HCT116 (cell line): ENCODE measurements at regions not wholly inside any gene's neighbourhood (a gene's known extent, or its start where the extent isn't known, plus 50 kb on each side); places are given as distances from the start of the nearest gene placed in this dataset.

Source experiments
- ATAC-seq: fragments of 200-7000 bp; cut with Tn5 transposase; 2 replicates; pipeline ENCODE4 v1.9.1; 2020; ENCODE audit warnings: mild to moderate bottlenecking, moderate library complexity
- BruUV-seq: library from RNA; stranded (reverse); fragments of 400-500 nt; replicated peaks from 2 replicates; lab custom pipeline; 2021; lab: Mats Ljungman, UMichigan
- CTCF ChIA-PET: fragments of 300-600 bp; sonication (Branson Sonifier 250); formaldehyde crosslinking; loops from one replicate; lab custom pipeline; 2021; ENCODE audit warnings: antibody characterized with exemption; lab: Charles Lee
- POLR2A ChIA-PET: fragments of 300-600, 350-600 bp; sonication (Branson Sonifier 250); formaldehyde crosslinking; loops from one replicate; lab custom pipeline; 2021; ENCODE audit warnings: antibody characterized with exemption; lab: Charles Lee
- RAD21 ChIA-PET, 2 experiments: fragments of 300-600 bp; sonication (Branson Sonifier 250); formaldehyde crosslinking; loops; one replicate each; lab custom pipeline; 2023; ENCODE audit warnings: low total read pairs in 2 of 2; ENCODE audit not compliant: uncharacterized antibody in 2 of 2, unreplicated experiment in 2 of 2, low non-redundant PET in 1 of 2; lab: Charles Lee
- DNase-seq: peaks from one replicate; pipeline ENCODE4 v3.0.0-alpha.2; 2010; ENCODE audit warnings: low read depth, low spot score
- H2AFZ ChIP-seq: fragments of 200-600 bp; shearing (Covaris generic), sonication (generic); 2 replicates; pipeline ENCODE4 v1.6.1; 2017; ENCODE audit warnings: low read depth, mixed run types, mixed read lengths, antibody characterized with exemption, low read length; ENCODE audit not compliant: poor library complexity, severe bottlenecking
- H3K27ac ChIP-seq: 2 replicates; pipeline ENCODE4 v1.5.1; 2012; ENCODE audit warnings: low read depth, low read length
- H3K27me3 ChIP-seq: fragments of 200-600 bp; sonication (generic); 2 replicates; pipeline ENCODE4 v1.6.1; 2016; ENCODE audit warnings: mixed run types, low read length, mixed read lengths; ENCODE audit not compliant: insufficient read depth
- H3K36me3 ChIP-seq, 2 experiments: fragments of 200-500 bp in 1 of 2; fragments of 200-600 bp in 1 of 2; sonication (Bioruptor generic) in 1 of 2; sonication (generic) in 1 of 2; 2 replicates each; pipeline versions ENCODE4 v1.5.1 to v1.6.1; 2014 to 2016; ENCODE audit warnings: low read length in 2 of 2, inconsistent platforms in 1 of 2, mixed read lengths in 1 of 2, mixed run types in 1 of 2; ENCODE audit not compliant: insufficient read depth in 2 of 2, control insufficient read depth in 1 of 2
- H3K4me1 ChIP-seq, 2 experiments: fragments of 200-600 bp in 1 of 2; sonication (generic) in 1 of 2; 2 replicates each; pipeline versions ENCODE4 v1.5.1 to v1.6.1; 2012 to 2017; ENCODE audit warnings: low read length in 2 of 2, inconsistent platforms in 1 of 2, mild to moderate bottlenecking in 1 of 2, mixed read lengths in 1 of 2, mixed run types in 1 of 2, moderate library complexity in 1 of 2; ENCODE audit not compliant: insufficient read depth in 2 of 2, control insufficient read depth in 1 of 2
- H3K4me2 ChIP-seq: fragments of 200-600 bp; sonication (generic); 2 replicates; pipeline ENCODE4 v1.6.1; 2017; ENCODE audit warnings: mixed run types, low read length, mixed read lengths
- H3K4me3 ChIP-seq, 2 experiments: fragments of 200-600 bp in 1 of 2; sonication (generic) in 1 of 2; replicated peaks in 1 of 2; 2 replicates each; pipeline ENCODE4 v1.5.1; 2011 to 2016; ENCODE audit warnings: low read length in 2 of 2, control low read depth in 1 of 2, low read depth in 1 of 2, mild to moderate bottlenecking in 1 of 2, mixed read lengths in 1 of 2, mixed run types in 1 of 2
- H3K79me2 ChIP-seq: fragments of 200-600 bp; sonication (generic); 2 replicates; pipeline ENCODE4 v1.6.1; 2017; ENCODE audit warnings: mild to moderate bottlenecking, mixed run types, low read length, moderate library complexity, mixed read lengths; ENCODE audit not compliant: insufficient read depth
- H3K9ac ChIP-seq: fragments of 200-600 bp; sonication (generic); 2 replicates; pipeline ENCODE4 v1.6.1; 2016; ENCODE audit warnings: low read length, mixed read lengths
- H3K9me2 ChIP-seq: fragments of 200-600 bp; sonication (generic), shearing (Covaris generic); 2 replicates; pipeline ENCODE4 v1.6.1; 2017; ENCODE audit warnings: mixed run types, mild to moderate bottlenecking, moderate library complexity; ENCODE audit not compliant: insufficient read depth
- H3K9me3 ChIP-seq, 2 experiments: fragments of 200-500 bp in 1 of 2; fragments of 200-600 bp in 1 of 2; sonication (Bioruptor generic) in 1 of 2; sonication (generic) in 1 of 2; 2 replicates each; pipeline ENCODE4 v1.6.1; 2014 to 2017; ENCODE audit warnings: low read length in 2 of 2, mixed read lengths in 2 of 2, inconsistent platforms in 1 of 2, low read depth in 1 of 2, mild to moderate bottlenecking in 1 of 2, mixed run types in 1 of 2, moderate library complexity in 1 of 2; ENCODE audit not compliant: control insufficient read depth in 1 of 2, insufficient read depth in 1 of 2
- H4K20me1 ChIP-seq: fragments of 200-600 bp; sonication (generic), shearing (Covaris generic); 2 replicates; pipeline ENCODE4 v1.6.1; 2017; ENCODE audit warnings: mixed run types, mild to moderate bottlenecking, moderate library complexity; ENCODE audit not compliant: insufficient read depth
- CBX3 ChIP-seq: IDR thresholded peaks from 2 replicates; pipeline ENCODE4 v1.6.1; 2012; ENCODE audit warnings: low read depth
- CTCF ChIP-seq, 3 experiments: fragments of 200-600 bp in 1 of 3; sonication (generic) in 1 of 3; IDR thresholded peaks in 2 of 3; conservative IDR thresholded peaks in 1 of 3; 2 replicates each; pipeline ENCODE4 v1.5.1; 2012 to 2017; ENCODE audit warnings: low read depth in 2 of 3, low read length in 2 of 3, antibody characterized with exemption in 1 of 3, borderline replicate concordance in 1 of 3, control low read depth in 1 of 3, mild to moderate bottlenecking in 1 of 3, mixed read lengths in 1 of 3, mixed run types in 1 of 3, moderate library complexity in 1 of 3; ENCODE audit not compliant: insufficient read depth in 1 of 3
- EGR1 ChIP-seq: IDR thresholded peaks from 2 replicates; pipeline ENCODE4 v1.6.1; 2012; ENCODE audit warnings: low read depth
- ELF1 ChIP-seq: IDR thresholded peaks from 2 replicates; pipeline ENCODE4 v1.6.1; 2012; ENCODE audit warnings: low read depth, borderline replicate concordance
- EZH2phosphoT487 ChIP-seq: fragments of 200-600 bp; IDR thresholded peaks from 2 replicates; pipeline ENCODE4 v1.6.1; 2018; ENCODE audit warnings: antibody characterized with exemption, borderline replicate concordance
- FOSL1 ChIP-seq: IDR thresholded peaks from 2 replicates; pipeline ENCODE4 v1.6.1; 2012; ENCODE audit warnings: low read depth
- POLR2A ChIP-seq: IDR thresholded peaks from 2 replicates; pipeline ENCODE4 v1.7.0; 2011; ENCODE audit warnings: borderline replicate concordance; ENCODE audit not compliant: insufficient read depth, insufficient read length; ENCODE audit errors: extremely low read depth
- POLR2AphosphoS5 ChIP-seq: IDR thresholded peaks from 2 replicates; pipeline ENCODE4 v1.6.1; 2011; ENCODE audit warnings: mild to moderate bottlenecking, low read depth, low read length, moderate library complexity
- RAD21 ChIP-seq: IDR thresholded peaks from 2 replicates; pipeline ENCODE4 v1.6.1; 2012; ENCODE audit warnings: low read depth, mild to moderate bottlenecking
- SIN3A ChIP-seq: IDR thresholded peaks from 2 replicates; pipeline ENCODE4 v1.6.1; 2012; ENCODE audit warnings: low read depth
- SP1 ChIP-seq: IDR thresholded peaks from 2 replicates; pipeline ENCODE4 v1.6.1; 2012; ENCODE audit warnings: low read depth
- TCF7L2 ChIP-seq: IDR thresholded peaks from 2 replicates; pipeline ENCODE4 v1.7.0; 2011; ENCODE audit warnings: borderline replicate concordance, inconsistent platforms; ENCODE audit not compliant: insufficient read depth, insufficient read length; ENCODE audit errors: extremely low read depth
- YY1 ChIP-seq: IDR thresholded peaks from 2 replicates; pipeline ENCODE4 v1.6.1; 2011; ENCODE audit warnings: low read length, low read depth, moderate library complexity, mild to moderate bottlenecking; ENCODE audit not compliant: insufficient replicate concordance; ENCODE audit errors: extremely low read depth
- intact Hi-C: fragments of 100-400 bp; cut with micrococcal nuclease; formaldehyde crosslinking; loops from 2 replicates; pipeline ENCODE4 v1.10.0; 2022

- H4K20me1 ChIP-seq: no peaks in the 10 kb centered on the region
- H3K9me3 ChIP-seq: peaks cover 13 to 24% of the 10 kb centered on the region in 2 experiments; a peak in 3 of 4 replicates
- H3K9me2 ChIP-seq: no peaks in the 10 kb centered on the region
- no peak overlapping the region for H3K27ac ChIP-seq
- DNase-seq (no peak), ATAC-seq (no peak)
- H3K27me3 ChIP-seq: no peaks in the 10 kb centered on the region
- no peak overlapping the region for H3K4me3 ChIP-seq
- no peak overlapping the region for H3K4me2 ChIP-seq
- H3K36me3 ChIP-seq: no peaks in the 10 kb centered on the region
- H3K4me1 ChIP-seq: no peaks in the 10 kb centered on the region
- TF ChIP-seq EGR1 (no peak), SIN3A (no peak)
- no peak overlapping the region for H2AFZ ChIP-seq
- H3K9ac ChIP-seq: no peak overlapping the region
- ChIA-PET POLR2A (no interaction called here), CTCF (no interaction called here), RAD21 (no interaction called here)
- no TSS peak for BruUV-seq
- intact Hi-C loops: no loop called here
- no peaks in the 10 kb centered on the region for H3K79me2 ChIP-seq
Measured at GRCh38 chr2:78876316-78876688, 149.2 kb upstream of the REG3G start.

- H3K4me3 ChIP-seq: no peak overlapping the region
- H3K27ac ChIP-seq: no peak overlapping the region
- H3K9me3 ChIP-seq: peaks cover 4 to 31% of the 10 kb centered on the region in 2 experiments; a peak in 2 of 4 replicates
- no peak for DNase-seq
- TF ChIP-seq ELF1 (no peak), CTCF (IDR thresholded peaks at IDR 0.05 in 2 of 3, conservative IDR thresholded peaks at IDR 0.05 in 1 of 3; ENCODE audit: borderline replicate concordance in 1 of 3, insufficient read depth in 1 of 3, low read depth in 2 of 3, low read length in 2 of 3) (no peak), POLR2A (no peak), POLR2AphosphoS5 (no peak), FOSL1 (no peak), RAD21 (no peak), SP1 (no peak), EZH2phosphoT487 (no peak), YY1 (no peak), TCF7L2 (no peak), CBX3 (no peak)
- TF ChIP-seq, all 23 proteins: peak for 0
- no peaks in the 10 kb centered on the region for H3K27me3 ChIP-seq
- H3K4me2 ChIP-seq: no peak overlapping the region
- no peak overlapping the region for H3K9ac ChIP-seq
- H3K9me2 ChIP-seq: no peaks in the 10 kb centered on the region
- no peak overlapping the region for H2AFZ ChIP-seq
- no TSS peak for BruUV-seq
- no peaks in the 10 kb centered on the region for H3K36me3 ChIP-seq
- H3K79me2 ChIP-seq: no peaks in the 10 kb centered on the region
- POLR2A ChIA-PET: no interaction called here
- intact Hi-C loops: no loop called here
- H3K4me1 ChIP-seq: no peaks in the 10 kb centered on the region
- RAD21 ChIA-PET: no interaction called here
- CTCF ChIA-PET: no interaction called here
- ATAC-seq: no peak
- H4K20me1 ChIP-seq: no peaks in the 10 kb centered on the region
Measured at GRCh38 chr2:78887446-78887845, 138.1 kb upstream of the REG3G start.
